Body of pancreas (tissue), 4 donors: ENCODE measurements at regions not wholly inside any gene's neighbourhood (a gene's known extent, or its start where the extent isn't known, plus 50 kb on each side); places are given as distances from the start of the nearest gene placed in this dataset.

Source experiments
- CTCF ChIP-seq, 7 experiments: fragments of 450-650 bp in 4 of 7; fragments of 200-600 bp in 3 of 7; sonication (generic) in 3 of 7; IDR thresholded peaks; one replicate each; pipeline ENCODE4 v1.5.1; 2016 to 2019; ENCODE audit warnings: antibody characterized with exemption in 7 of 7
- POLR2A ChIP-seq, 3 donors: fragments of 450-650 bp; IDR thresholded peaks; one replicate each; pipeline ENCODE4 v1.6.1; 2016; ENCODE audit warnings: antibody characterized with exemption in 3 of 3, mild to moderate bottlenecking in 2 of 3

- TF ChIP-seq CTCF (IDR thresholded peaks at IDR 0.05): no peak
- no peak for TF ChIP-seq POLR2A (IDR thresholded peaks at IDR 0.05)
Measured at GRCh38 chr2:184312970-184313369, 285.4 kb upstream of the ZNF804A start.
